ENCODE measurements at regions not wholly inside any gene's neighbourhood (a gene's known extent, or its start where the extent isn't known, plus 50 kb on each side); places are given as distances from the start of the nearest gene placed in this dataset.

- no peaks in the 10 kb centered on the region for H4K20me1 ChIP-seq (ENCODE audit: insufficient read depth)
- POLR2A ChIA-PET, result no interaction called here
- no peak overlapping the region for H3K9ac ChIP-seq
- no peaks in the 10 kb centered on the region for H3F3A ChIP-seq (replicated peaks; ENCODE audit: insufficient read depth)
- 25% methylated on average over 6 of the region's 6 CpGs for WGBS (ENCODE audit: low lambda C conversion rate)
- no peaks in the 10 kb centered on the region for H3K9me2 ChIP-seq
- H3K4me3 ChIP-seq (ENCODE audit: low read depth in 2 of 2, low read length in 1 of 2), result no peak overlapping the region
- TF ChIP-seq CHD2 (IDR thresholded peaks at IDR 0.05; ENCODE audit: low read length, partially characterized antibody), result no peak
- TF ChIP-seq SMC3 (IDR thresholded peaks at IDR 0.05; ENCODE audit: low read depth, low read length), result no peak
- no peak for TF ChIP-seq PBX3 (IDR thresholded peaks at IDR 0.05)
- no peak for TF ChIP-seq FOXM1 (IDR thresholded peaks at IDR 0.05; ENCODE audit: low read depth)
- TF ChIP-seq RFX5 (IDR thresholded peaks at IDR 0.05; ENCODE audit: low read length), result no peak
- TF ChIP-seq GATA2 (CRISPR knock-in tag; IDR thresholded peaks at IDR 0.05), result no peak
- no peak for TF ChIP-seq TAF1 (IDR thresholded peaks at IDR 0.05; ENCODE audit: borderline replicate concordance, low read depth, low read length)
- no peak for TF ChIP-seq REST (IDR thresholded peaks at IDR 0.05; ENCODE audit: low read depth, low read length)
- no peak for TF ChIP-seq MXI1 (IDR thresholded peaks at IDR 0.05; ENCODE audit: low read depth, low read length)
- TF ChIP-seq ZBTB33 (IDR thresholded peaks at IDR 0.05; ENCODE audit: borderline replicate concordance, low read depth), result no peak
- no peak for TF ChIP-seq USF2 (IDR thresholded peaks at IDR 0.05; ENCODE audit: borderline replicate concordance, low read depth, low read length)
- no peak for TF ChIP-seq RXRA (IDR thresholded peaks at IDR 0.05; ENCODE audit: borderline replicate concordance, low read depth)
- no peak for TF ChIP-seq EZH2phosphoT487 (IDR thresholded peaks at IDR 0.05; ENCODE audit: borderline replicate concordance, low read depth)
- TF ChIP-seq USF1 (IDR thresholded peaks at IDR 0.05; ENCODE audit: borderline replicate concordance, low read depth), result no peak
- no peak for TF ChIP-seq MEF2A (IDR thresholded peaks at IDR 0.05; ENCODE audit: borderline replicate concordance, low read depth)
- no peak for TF ChIP-seq RAD21 (IDR thresholded peaks at IDR 0.05; ENCODE audit: low read length)
- TF ChIP-seq NFIC (IDR thresholded peaks at IDR 0.05; ENCODE audit: borderline replicate concordance), result no peak
- TF ChIP-seq POLR2AphosphoS5 (IDR thresholded peaks at IDR 0.05; ENCODE audit: low read depth, low read length), result no peak
- TF ChIP-seq IRF3 (IDR thresholded peaks at IDR 0.05; ENCODE audit: low read depth, low read length), result no peak
- no peak overlapping the region for H2AFZ ChIP-seq (ENCODE audit: low read depth)
- CTCF ChIA-PET, result interaction anchor here (1.3 kb wide), 1 partner anchor 34 kb away, joined by 5 read pairs; no protein-coding TSS in a partner anchor
- peaks cover 0 to 5% of the 10 kb centered on the region in 2 experiments; a peak in 1 of 4 replicates for H3K4me1 ChIP-seq (ENCODE audit: control insufficient read depth in 1 of 2, insufficient read depth in 2 of 2, low read depth in 1 of 2, low read length in 1 of 2)
- no peak for DNase-seq
- H3K27ac ChIP-seq (ENCODE audit: low read depth in 2 of 2, low read length in 1 of 2), result no peak overlapping the region
- H3K27me3 ChIP-seq (ENCODE audit: insufficient read depth), result peaks cover 29% of the 10 kb centered on the region; the same call in 1 of the 2 replicates
- no peak overlapping the region for H3K4me2 ChIP-seq
- H3K36me3 ChIP-seq (replicated peaks in 1 of 2; ENCODE audit: control insufficient read depth in 1 of 2, insufficient read depth in 2 of 2, low read length in 1 of 2), result no peaks in the 10 kb centered on the region
- no peaks in the 10 kb centered on the region for H3K9me3 ChIP-seq
- no peaks in the 10 kb centered on the region for H3K79me2 ChIP-seq (ENCODE audit: insufficient read depth)
Measured at GRCh38 chr4:27081675-27082586, 221.3 kb downstream of the STIM2 start.

Measured in SK-N-SH (cell line).